ENCODE measurements at regions not wholly inside any gene's neighbourhood (a gene's known extent, or its start where the extent isn't known, plus 50 kb on each side); places are given as distances from the start of the nearest gene placed in this dataset.

DNA sequence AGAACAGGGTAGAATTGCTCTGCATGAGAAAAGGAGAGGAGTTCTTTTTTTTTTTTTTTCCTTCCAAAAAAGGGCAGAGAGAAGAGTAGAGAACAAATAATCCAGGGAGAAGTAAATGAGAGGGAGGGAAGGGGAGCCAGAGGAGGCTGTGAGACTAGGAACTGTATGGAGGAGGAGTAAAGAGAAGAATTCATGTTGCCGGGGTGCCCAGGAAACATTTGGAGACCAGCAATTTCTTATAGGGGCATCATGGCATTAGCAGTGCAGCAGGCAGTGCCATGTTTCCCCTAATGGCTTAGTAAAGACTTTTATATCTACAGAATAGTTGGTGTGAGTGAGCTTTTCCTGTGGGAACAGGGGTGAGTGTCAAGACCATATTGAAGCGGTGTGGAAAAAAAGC is 86.4 kb upstream of the SESTD1 start:
- no peak overlapping the region for H3K27ac ChIP-seq
- no peaks in the 10 kb centered on the region for H3K27me3 ChIP-seq
- H3K36me3 ChIP-seq = no peaks in the 10 kb centered on the region
- TF ChIP-seq, protein P1, sequence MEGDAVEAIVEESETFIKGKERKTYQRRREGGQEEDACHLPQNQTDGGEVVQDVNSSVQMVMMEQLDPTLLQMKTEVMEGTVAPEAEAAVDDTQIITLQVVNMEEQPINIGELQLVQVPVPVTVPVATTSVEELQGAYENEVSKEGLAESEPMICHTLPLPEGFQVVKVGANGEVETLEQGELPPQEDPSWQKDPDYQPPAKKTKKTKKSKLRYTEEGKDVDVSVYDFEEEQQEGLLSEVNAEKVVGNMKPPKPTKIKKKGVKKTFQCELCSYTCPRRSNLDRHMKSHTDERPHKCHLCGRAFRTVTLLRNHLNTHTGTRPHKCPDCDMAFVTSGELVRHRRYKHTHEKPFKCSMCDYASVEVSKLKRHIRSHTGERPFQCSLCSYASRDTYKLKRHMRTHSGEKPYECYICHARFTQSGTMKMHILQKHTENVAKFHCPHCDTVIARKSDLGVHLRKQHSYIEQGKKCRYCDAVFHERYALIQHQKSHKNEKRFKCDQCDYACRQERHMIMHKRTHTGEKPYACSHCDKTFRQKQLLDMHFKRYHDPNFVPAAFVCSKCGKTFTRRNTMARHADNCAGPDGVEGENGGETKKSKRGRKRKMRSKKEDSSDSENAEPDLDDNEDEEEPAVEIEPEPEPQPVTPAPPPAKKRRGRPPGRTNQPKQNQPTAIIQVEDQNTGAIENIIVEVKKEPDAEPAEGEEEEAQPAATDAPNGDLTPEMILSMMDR (IDR thresholded peaks at IDR 0.05) = no peak
- TF ChIP-seq POLR2A (IDR thresholded peaks at IDR 0.05) = no peak
- no peaks in the 10 kb centered on the region for H3K9me3 ChIP-seq
- H3K4me1 ChIP-seq = no peaks in the 10 kb centered on the region
- no peak for DNase-seq
- WGBS, 2 donors = 96% methylated on average over 2 of the region's 2 CpGs
- H3K4me3 ChIP-seq (replicated peaks in 1 of 3) = no peak overlapping the region
- intact Hi-C loops (cut with DNase I) = no loop called here

DNA sequence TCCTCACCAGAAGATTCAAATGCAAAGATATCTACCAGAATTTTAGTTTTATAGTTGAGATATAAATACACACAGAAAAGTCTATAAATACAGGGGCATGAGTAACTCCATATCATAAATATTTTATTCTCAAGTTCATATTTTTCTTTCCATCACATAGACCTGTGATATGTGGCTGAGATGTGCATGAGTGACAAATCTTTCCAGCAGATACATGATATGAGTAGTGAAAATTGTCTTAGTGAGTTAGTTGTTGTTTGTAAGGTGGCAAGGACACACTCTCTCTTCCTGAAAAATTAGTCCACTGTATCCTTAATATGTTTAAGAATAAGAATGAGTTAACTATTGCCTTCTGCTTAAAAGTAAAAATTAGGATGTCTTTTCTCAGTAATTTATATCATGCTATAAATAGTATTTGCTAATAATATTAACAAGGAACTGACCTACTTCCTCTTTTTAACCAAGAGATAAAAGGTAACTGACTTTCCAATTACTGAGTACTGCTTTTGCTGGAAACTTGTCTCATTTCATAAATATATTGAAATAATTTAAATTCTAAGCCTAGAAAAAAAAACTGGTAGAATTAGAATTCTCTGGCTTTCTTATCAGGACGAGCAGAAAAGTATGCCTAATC is 85.2 kb upstream of the SESTD1 start:
- DNase-seq = no peak
- TF ChIP-seq, protein P1 (IDR thresholded peaks at IDR 0.05) = no peak
- no peak for TF ChIP-seq POLR2A (IDR thresholded peaks at IDR 0.05)
- H3K27me3 ChIP-seq = no peaks in the 10 kb centered on the region
- intact Hi-C loops (cut with DNase I) = no loop called here
- H3K9me3 ChIP-seq = no peaks in the 10 kb centered on the region
- H3K27ac ChIP-seq = no peak overlapping the region
- WGBS, 2 donors = 45 to 63% methylated on average over 1 of the region's 1 CpG
- no peaks in the 10 kb centered on the region for H3K36me3 ChIP-seq
- H3K4me1 ChIP-seq = peaks cover 0 to 7% of the 10 kb centered on the region in 2 donors
- no peak overlapping the region for H3K4me3 ChIP-seq (replicated peaks in 1 of 3)

DNA sequence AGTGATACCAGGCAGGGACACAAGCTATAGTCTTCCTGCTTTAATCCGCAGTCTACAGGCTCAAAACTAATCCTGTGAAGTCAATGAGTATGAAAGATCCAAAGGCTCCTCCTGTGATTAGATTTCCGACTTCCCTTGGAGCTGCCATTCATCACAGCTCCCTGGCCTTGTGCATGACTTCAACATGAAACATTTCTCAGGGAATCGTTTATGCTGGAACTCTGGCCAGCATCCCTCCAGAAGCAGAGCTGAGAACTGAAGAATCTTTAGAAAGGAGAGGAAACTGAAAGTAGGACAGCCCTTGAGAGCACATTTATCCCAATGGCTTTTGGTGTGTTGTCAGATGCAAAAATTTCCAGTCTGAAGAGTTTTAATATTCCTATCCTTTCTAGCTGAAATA is 84.3 kb upstream of the SESTD1 start:
- peaks cover 0 to 12% of the 10 kb centered on the region in 2 donors for H3K4me1 ChIP-seq
- no peak for DNase-seq
- WGBS, 2 donors = 71 to 80% methylated on average over 3 of the region's 3 CpGs
- no peaks in the 10 kb centered on the region for H3K9me3 ChIP-seq
- TF ChIP-seq, protein P1 (IDR thresholded peaks at IDR 0.05) = no peak
- TF ChIP-seq POLR2A (IDR thresholded peaks at IDR 0.05) = no peak
- H3K36me3 ChIP-seq = no peaks in the 10 kb centered on the region
- H3K4me3 ChIP-seq (replicated peaks in 1 of 3) = no peak overlapping the region
- no peak overlapping the region for H3K27ac ChIP-seq
- no peaks in the 10 kb centered on the region for H3K27me3 ChIP-seq
- intact Hi-C loops (cut with DNase I) = no loop called here

DNA sequence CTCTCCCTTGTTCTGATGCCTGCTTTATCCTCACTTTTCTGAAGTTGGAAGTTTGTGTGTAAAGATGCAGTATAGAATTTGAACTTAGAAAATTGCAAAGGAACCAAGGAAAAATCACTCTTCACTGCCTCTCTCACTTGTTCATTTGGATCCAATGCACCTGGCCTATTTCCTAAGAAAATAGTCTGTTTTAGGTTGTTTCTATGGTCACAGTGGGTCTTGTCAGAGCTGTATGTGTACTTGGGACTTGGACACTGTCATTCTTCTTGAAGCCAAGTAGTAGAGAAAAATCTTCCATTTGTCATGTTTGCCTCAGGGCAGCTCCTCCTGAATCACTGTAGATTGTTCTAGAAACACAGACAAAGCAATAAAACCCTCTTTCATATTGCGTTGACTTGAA is 80.3 kb upstream of the SESTD1 start:
- Histone ChIP-seq H3K4me3 (replicated peaks in 1 of 3) (no peak overlapping the region), H3K27me3 (no peaks in the 10 kb centered on the region), H3K36me3 (no peaks in the 10 kb centered on the region), H3K9me3 (no peaks in the 10 kb centered on the region), H3K27ac (peak overlapping the region in 2 of 3 donors; percentile 3 to 15), H3K4me1 (peaks cover 0 to 12% of the 10 kb centered on the region in 2 donors)
- intact Hi-C loops (cut with DNase I) = no loop called here
- WGBS, 2 donors = 85 to 87% methylated on average over 1 of the region's 1 CpG
- no peak for DNase-seq
- TF ChIP-seq POLR2A (IDR thresholded peaks at IDR 0.05) = no peak
- TF ChIP-seq, protein P1 (IDR thresholded peaks at IDR 0.05) = no peak

DNA sequence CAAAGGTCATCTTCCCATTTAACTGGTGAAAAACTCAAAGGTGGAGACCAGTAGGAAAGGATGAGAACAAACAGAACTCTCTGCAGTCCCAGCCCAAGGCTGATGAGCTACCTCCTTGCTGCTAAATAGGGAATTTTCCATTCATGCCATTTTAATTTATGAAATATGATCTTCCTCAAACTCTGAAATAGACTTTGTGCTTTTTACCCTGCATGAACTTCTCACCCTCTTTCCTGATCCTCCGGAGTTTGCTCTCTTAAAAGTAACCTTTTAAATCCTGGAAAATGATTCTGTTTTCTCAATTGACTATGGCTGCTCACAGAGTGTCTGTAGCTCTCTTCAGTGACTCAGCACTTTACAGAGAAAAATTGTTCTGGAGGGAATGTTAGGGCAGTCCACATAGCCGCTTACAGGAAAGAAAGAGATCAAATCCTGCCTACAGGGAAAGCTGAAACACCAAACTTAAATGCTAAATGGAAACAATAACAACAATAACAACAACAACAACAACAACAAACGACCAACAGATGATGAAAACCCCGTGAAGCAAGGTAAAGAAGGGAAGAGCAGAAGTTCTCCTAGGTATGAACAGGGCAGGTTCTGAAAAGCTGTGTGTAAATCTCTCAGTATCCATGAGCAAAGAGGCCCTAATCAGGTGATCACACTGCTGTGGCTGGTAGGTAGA is 79.8 kb upstream of the SESTD1 start:
- DNase-seq = no peak
- H3K4me3 ChIP-seq (replicated peaks in 1 of 3) = no peak overlapping the region
- H3K4me1 ChIP-seq = peaks cover 0 to 12% of the 10 kb centered on the region in 2 donors
- no peaks in the 10 kb centered on the region for H3K36me3 ChIP-seq
- 53 to 56% methylated on average over 4 of the region's 4 CpGs for WGBS, 2 donors
- intact Hi-C loops (cut with DNase I) = no loop called here
- TF ChIP-seq, protein P1 (IDR thresholded peaks at IDR 0.05) = no peak
- no peaks in the 10 kb centered on the region for H3K27me3 ChIP-seq
- H3K9me3 ChIP-seq = no peaks in the 10 kb centered on the region
- peak overlapping the region in 2 of 3 donors; percentile 3 to 15 for H3K27ac ChIP-seq
